Spinal cord (tissue), 9 donors: ENCODE measurements at regions not wholly inside any gene's neighbourhood (a gene's known extent, or its start where the extent isn't known, plus 50 kb on each side); places are given as distances from the start of the nearest gene placed in this dataset.

Experiments
- DNase-seq, 6 donors: peaks; one replicate each; pipeline versions ENCODE4 v3.0.0 to v3.0.0-alpha.2; 2013 to 2015; ENCODE audit warnings: low spot score in 6 of 6, low read depth in 4 of 6
- H3K27ac ChIP-seq: one replicate; pipeline ENCODE4 v1.5.1; 2013; ENCODE audit warnings: low read depth, low read length, control low read depth
- H3K27me3 ChIP-seq: one replicate; pipeline ENCODE4 v1.6.1; 2013; ENCODE audit warnings: low read length; ENCODE audit not compliant: control insufficient read depth, insufficient read depth
- H3K36me3 ChIP-seq: one replicate; pipeline ENCODE4 v1.6.1; 2013; ENCODE audit warnings: low read length; ENCODE audit not compliant: control insufficient read depth, insufficient read depth
- H3K4me1 ChIP-seq: one replicate; pipeline ENCODE4 v1.6.1; 2013; ENCODE audit warnings: low read length; ENCODE audit not compliant: control insufficient read depth, insufficient read depth
- H3K4me3 ChIP-seq: one replicate; pipeline ENCODE4 v1.5.1; 2013; ENCODE audit warnings: low read depth, low read length, control low read depth
- H3K9me3 ChIP-seq: one replicate; pipeline ENCODE4 v1.6.1; 2013; ENCODE audit warnings: low read length; ENCODE audit not compliant: control insufficient read depth, insufficient read depth
- WGBS: methylation state at CpG from one replicate; pipeline ENCODE4 v1.1.5; 2013; ENCODE audit warnings: missing lambda C conversion rate; ENCODE audit not compliant: insufficient coverage; 5-methylcytosine and 5-hydroxymethylcytosine counted together
- donor health status: healthy.

GRCh38 chr19:29289020-29289419 lies 76.1 kb upstream of the UQCRFS1 start:
- Histone ChIP-seq H3K27ac (no peak overlapping the region), H3K4me3 (no peak overlapping the region), H3K9me3 (no peaks in the 10 kb centered on the region), H3K36me3 (no peaks in the 10 kb centered on the region), H3K27me3 (no peaks in the 10 kb centered on the region), H3K4me1 (peaks cover 7% of the 10 kb centered on the region)
- 90% methylated on average over 2 of the region's 2 CpGs for WGBS
- DNase-seq = no peak

- peak in 1 of 6 donors; percentile 34 for DNase-seq
- Histone ChIP-seq H3K9me3 (no peaks in the 10 kb centered on the region), H3K27me3 (no peaks in the 10 kb centered on the region), H3K4me1 (peaks cover 7% of the 10 kb centered on the region), H3K36me3 (no peaks in the 10 kb centered on the region), H3K4me3 (no peak overlapping the region), H3K27ac (no peak overlapping the region)
- WGBS = 50% methylated on average over 5 of the region's 5 CpGs
Measured at GRCh38 chr19:29290853-29291252, 77.9 kb upstream of the UQCRFS1 start.

- Histone ChIP-seq H3K9me3 (no peaks in the 10 kb centered on the region), H3K4me1 (peaks cover 7% of the 10 kb centered on the region), H3K36me3 (no peaks in the 10 kb centered on the region), H3K27me3 (no peaks in the 10 kb centered on the region), H3K27ac (no peak overlapping the region), H3K4me3 (no peak overlapping the region)
- 96% methylated on average over 5 of the region's 5 CpGs for WGBS
- DNase-seq = no peak
Measured at GRCh38 chr19:29292153-29292552, 79.2 kb upstream of the UQCRFS1 start.

GRCh38 chr19:29292562-29292961 lies 79.6 kb upstream of the UQCRFS1 start:
- peaks cover 7% of the 10 kb centered on the region for H3K4me1 ChIP-seq
- 80% methylated on average over 4 of the region's 5 CpGs for WGBS
- no peak overlapping the region for H3K27ac ChIP-seq
- H3K4me3 ChIP-seq = no peak overlapping the region
- no peak for DNase-seq
- no peaks in the 10 kb centered on the region for H3K27me3 ChIP-seq
- no peaks in the 10 kb centered on the region for H3K9me3 ChIP-seq
- no peaks in the 10 kb centered on the region for H3K36me3 ChIP-seq

- Histone ChIP-seq H3K27me3 (no peaks in the 10 kb centered on the region), H3K36me3 (no peaks in the 10 kb centered on the region)
Measured at GRCh38 chr19:29293292-29293691, 80.3 kb upstream of the UQCRFS1 start.

GRCh38 chr19:29293736-29294342 lies 80.9 kb upstream of the UQCRFS1 start:
- H3K36me3 ChIP-seq = no peaks in the 10 kb centered on the region
- no peaks in the 10 kb centered on the region for H3K9me3 ChIP-seq
- no peak for DNase-seq
- WGBS = 91% methylated on average over 3 of the region's 7 CpGs
- no peak overlapping the region for H3K4me3 ChIP-seq
- no peaks in the 10 kb centered on the region for H3K27me3 ChIP-seq
- H3K27ac ChIP-seq = no peak overlapping the region
- H3K4me1 ChIP-seq = peaks cover 7% of the 10 kb centered on the region

More at GRCh38 chr19:29293292-29293691, 80.3 kb upstream of the UQCRFS1 start:
- 45% methylated on average over 9 of the region's 11 CpGs for WGBS
- DNase-seq = no peak
- Histone ChIP-seq H3K4me3 (no peak overlapping the region), H3K9me3 (no peaks in the 10 kb centered on the region), H3K4me1 (peaks cover 7% of the 10 kb centered on the region), H3K27ac (no peak overlapping the region)

GRCh38 chr19:29294343-29294811 lies 81.4 kb upstream of the UQCRFS1 start:
- no peaks in the 10 kb centered on the region for H3K9me3 ChIP-seq
- no peak overlapping the region for H3K4me3 ChIP-seq
- WGBS = 100% methylated on average over 1 of the region's 3 CpGs
- no peaks in the 10 kb centered on the region for H3K36me3 ChIP-seq
- no peaks in the 10 kb centered on the region for H3K27me3 ChIP-seq
- DNase-seq = no peak
- no peak overlapping the region for H3K27ac ChIP-seq
- H3K4me1 ChIP-seq = peaks cover 7% of the 10 kb centered on the region

GRCh38 chr19:29295285-29295684 lies 82.3 kb upstream of the UQCRFS1 start:
- Histone ChIP-seq H3K27ac (no peak overlapping the region), H3K9me3 (no peaks in the 10 kb centered on the region), H3K27me3 (no peaks in the 10 kb centered on the region), H3K4me3 (no peak overlapping the region), H3K36me3 (no peaks in the 10 kb centered on the region), H3K4me1 (peaks cover 7% of the 10 kb centered on the region)
- WGBS = no CpG with 5 or more reads among the region's 2 CpGs
- no peak for DNase-seq

GRCh38 chr19:29297381-29297780 lies 84.4 kb upstream of the UQCRFS1 start:
- no peaks in the 10 kb centered on the region for H3K36me3 ChIP-seq
- H3K27me3 ChIP-seq = no peaks in the 10 kb centered on the region
- no peak overlapping the region for H3K27ac ChIP-seq
- WGBS = 88% methylated on average over 6 of the region's 6 CpGs
- H3K9me3 ChIP-seq = no peaks in the 10 kb centered on the region
- no peak for DNase-seq
- no peaks in the 10 kb centered on the region for H3K4me1 ChIP-seq
- no peak overlapping the region for H3K4me3 ChIP-seq
